Activated CD8-positive, alpha-beta memory T cell treated with anti-CD3 and anti-CD28 coated beads for 48 hours (primary cell): ENCODE measurements at regions not wholly inside any gene's neighbourhood (a gene's known extent, or its start where the extent isn't known, plus 50 kb on each side); places are given as distances from the start of the nearest gene placed in this dataset.

Experiments
- DNase-seq, 3 experiments: peaks; one replicate each; pipeline ENCODE4 v3.0.0-alpha.2; 2020; ENCODE audit warnings: low read depth in 2 of 3, low spot score in 2 of 3

DNA sequence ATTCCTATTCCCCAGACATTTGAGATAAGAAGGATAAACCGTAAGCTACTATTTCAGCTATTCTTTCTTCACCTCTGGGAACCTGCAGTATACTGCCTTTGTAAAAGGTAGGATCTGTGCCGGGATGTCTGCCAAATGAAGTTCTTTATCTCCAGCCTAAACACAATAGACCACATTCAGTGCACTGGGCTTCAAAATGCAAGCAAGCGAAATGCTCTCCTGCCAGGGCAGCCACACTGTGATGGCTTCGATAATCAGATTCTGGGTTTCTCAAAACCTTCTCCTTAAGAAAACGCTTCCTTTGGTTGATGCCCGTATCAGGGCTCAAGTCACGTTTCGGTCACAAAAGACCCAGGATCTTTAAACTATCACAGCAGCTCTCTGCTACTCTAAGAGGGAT is 299.5 kb upstream of the B3GAT1 start:
- no peak for DNase-seq

DNA sequence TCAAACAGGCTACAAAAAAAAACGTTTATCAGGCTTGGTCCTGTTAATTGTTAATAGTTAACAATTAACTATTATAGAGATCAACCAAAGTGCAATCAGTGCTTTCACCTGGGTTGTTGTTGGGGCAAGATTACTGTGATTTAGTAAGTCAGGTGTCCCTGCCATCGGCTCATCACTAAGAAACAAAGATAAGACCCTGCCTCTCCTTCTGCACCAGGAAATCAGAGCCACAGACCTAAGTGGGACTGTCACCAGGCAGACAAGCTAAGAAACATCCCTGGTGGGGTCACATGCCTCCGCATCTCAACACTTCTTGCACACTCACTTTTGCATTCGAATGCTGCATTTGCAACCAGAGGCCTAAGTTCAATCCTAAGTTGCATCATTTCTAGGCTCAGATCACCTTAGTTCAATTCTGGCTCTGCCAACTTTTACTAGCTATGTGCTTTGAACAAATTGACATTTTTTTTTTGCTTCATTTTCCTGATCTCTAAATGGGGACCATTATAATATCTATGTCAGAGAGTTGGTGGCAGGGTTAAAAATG is 298.9 kb upstream of the B3GAT1 start:
- no peak for DNase-seq

DNA sequence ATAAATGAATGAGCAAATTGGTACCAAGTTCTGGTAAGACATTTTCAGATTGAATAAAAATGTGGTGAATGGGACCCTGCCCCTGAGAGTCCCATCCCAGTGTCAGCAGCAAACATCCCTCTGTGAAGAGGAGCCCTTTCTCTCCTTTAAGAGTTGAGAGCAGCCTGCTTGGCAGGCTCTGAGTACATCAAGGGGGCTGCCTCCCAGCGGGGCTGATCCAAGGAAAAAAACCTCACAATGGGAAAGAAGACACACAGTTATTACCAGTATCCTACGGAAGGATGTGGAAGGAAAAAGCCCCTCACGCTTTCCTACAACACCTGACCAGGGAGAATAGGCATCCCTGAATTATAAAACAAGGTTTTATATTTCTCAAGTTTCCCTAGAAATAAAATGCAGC is 293.8 kb upstream of the B3GAT1 start:
- DNase-seq, result no peak

DNA sequence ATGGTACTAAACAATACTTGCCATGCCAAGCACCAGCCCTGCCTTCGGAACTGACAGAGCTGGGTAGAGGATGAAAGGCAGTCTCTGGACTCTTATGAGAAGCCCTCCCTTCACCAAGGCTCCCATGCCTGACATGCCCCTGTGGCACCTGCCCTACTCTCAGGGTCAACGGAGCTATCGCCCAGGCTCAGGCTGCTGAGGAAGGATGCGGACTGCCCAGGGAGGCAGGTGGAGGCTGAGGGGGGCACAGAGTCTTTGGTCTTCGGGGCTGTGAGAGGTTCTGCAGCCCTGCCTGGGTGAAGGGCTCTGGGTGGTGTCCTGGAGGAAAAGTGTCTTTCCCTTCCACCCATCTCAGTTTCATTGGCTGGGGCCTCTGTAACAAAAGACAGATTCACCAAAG is 290.8 kb upstream of the B3GAT1 start:
- no peak for DNase-seq

DNA sequence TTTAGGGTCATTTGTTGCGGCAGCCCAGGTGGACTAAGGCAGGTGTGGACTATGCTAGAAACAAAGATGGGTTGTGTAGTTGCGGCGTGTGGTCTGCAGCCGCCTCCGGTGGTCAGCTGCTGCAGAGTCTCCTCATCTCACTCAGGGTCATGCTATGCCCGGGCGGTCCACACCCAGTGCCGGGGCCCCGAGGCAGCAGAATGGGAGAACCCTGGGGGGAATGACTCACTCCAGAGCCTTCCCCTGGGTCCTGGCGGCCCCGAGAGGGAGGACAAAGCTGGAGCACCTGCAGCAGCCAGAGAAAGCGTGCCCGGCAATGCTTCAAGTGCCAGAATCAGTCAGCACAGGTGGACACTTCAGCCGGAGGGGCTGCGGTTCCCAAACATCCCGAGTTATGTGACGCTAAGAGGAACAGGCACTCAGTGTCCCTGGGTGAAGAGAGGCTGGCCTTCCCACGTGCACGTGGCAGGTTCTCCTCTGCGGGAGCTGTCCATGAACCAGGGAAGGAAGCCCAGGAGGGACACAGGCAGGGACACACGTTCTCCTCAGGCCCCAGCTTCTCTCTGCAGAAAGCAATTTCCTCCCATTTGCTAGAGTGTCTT is 289.6 kb upstream of the B3GAT1 start:
- no peak for DNase-seq

DNA sequence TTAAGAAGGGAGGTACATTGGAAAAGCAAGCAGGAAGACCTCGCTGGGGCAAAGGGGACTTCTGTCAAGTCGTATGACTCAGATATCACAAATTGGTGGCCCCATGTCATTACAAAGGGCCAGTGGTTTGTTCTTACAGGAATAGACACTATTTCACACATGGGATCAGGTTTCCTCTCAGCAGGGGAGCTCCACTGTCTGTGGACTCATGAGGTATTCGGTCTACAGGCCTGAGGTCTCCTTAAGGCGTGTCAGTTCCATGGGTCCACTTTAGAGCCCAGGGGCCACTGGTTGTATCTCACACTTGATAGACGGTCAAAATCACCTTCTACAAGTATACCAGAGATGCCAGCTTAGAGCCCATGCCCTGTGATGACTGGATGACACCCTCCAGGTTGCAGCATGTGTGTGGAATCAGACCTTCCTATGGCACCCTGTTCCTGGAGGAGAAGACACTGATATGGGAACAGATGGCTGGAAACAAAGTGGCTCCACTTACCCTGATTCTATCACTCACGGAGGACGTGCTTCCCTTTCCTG is 288.1 kb upstream of the B3GAT1 start:
- no peak for DNase-seq

DNA sequence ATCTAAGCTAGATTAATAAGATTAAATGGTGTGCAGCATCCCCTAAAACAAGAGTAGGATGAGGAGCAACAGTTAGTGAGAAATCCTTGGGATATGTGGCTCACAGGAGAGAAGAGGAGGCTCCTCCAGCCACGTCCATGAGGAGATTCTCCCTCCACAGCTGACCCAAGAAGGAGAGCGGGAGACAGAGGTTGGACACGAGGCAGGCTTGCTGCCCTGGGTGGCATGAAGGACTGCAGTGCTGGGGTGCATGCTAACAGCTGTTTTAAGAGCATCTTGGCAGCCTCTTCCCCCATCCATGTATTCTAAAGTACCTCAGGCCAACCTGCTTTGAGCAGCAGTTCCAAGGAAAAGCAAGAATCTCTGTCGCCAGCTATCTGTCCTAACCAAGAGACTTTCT is 284.4 kb upstream of the B3GAT1 start:
- DNase-seq, result no peak

DNA sequence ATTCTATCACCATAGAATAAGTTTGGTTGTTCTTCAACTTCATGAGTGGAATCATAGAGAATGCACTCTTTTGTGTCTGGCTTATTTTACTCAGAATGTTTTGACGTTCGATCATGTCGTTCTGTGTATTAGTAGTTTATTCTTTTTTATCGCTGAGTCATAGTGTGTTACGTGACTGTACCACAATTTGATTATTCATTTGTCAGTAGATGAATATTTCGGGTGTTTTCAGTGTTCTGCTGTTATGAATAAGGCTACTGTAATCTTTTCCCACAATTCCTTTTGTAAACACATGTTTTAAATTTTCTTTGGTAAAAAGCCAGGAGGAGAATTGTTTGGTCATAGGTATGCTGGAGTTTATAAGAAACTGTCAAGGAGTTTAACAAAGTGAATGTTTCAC is 279.9 kb upstream of the B3GAT1 start:
- no peak for DNase-seq

DNA sequence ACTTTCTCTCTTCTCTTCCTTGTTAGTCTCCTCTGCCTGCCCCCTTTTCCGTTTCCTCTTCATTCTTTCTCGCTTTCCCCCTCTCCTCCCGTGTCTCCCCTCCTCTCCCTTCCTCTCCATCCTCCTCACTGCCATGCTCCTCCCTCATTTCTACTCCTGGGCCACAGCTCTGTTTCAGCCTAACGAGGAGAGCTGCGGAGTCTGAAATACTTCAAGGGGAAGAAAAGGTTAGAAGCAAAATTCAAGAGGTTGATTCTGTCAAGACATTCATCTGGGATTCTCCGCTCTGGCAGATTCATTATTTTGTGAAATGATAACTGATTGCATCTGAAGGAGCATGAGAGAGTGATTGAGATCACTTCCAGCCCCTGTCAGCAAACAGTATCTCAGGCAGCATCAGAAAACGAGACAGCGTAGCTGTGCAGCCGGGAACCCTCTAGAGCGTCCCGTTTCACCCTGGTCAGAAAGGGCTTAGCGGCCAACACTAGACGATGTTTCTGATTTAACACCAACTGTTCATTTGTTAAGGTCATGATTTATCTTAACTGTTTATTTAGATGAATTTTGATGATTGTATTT is 279.3 kb upstream of the B3GAT1 start:
- DNase-seq, result no peak

DNA sequence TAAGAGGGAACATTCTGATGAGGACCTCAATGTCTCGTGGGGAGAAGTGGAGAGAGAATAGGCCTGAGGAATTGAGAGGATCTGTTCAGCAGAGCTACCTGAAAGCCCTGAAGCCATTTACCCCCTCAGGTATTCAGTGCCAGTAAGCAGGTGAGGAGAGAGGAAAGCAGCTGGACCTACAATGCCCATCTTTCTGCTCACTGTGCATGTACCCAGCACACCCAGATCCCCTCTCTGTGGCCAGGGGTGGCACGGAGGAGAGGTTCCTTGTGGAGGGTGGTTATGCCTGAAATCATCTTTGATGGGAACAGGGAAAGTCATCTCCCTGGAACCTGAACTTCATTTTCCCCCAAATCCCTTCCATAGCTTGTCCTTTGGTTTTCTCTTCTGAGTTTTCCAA is 277.8 kb upstream of the B3GAT1 start:
- DNase-seq, result no peak

DNA sequence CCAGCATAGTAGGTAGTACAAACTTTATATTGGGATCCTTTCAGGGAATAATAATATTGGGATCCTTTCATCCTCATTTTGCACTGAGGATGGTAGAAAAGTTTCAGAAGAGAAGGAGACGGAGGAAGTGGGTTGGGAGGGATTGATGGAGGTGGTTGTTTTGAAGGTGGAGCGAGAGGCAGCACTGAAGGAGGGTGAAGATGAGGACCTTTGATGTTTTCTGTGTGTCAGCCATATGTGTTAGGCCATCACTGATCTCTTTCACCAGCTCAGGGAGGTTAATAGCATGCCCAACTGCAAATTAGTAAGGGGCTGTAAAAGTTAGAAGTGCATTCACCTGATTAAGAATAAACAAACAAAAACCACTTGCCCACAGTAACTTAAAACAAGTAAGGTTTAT is 275.5 kb upstream of the B3GAT1 start:
- DNase-seq, result no peak

DNA sequence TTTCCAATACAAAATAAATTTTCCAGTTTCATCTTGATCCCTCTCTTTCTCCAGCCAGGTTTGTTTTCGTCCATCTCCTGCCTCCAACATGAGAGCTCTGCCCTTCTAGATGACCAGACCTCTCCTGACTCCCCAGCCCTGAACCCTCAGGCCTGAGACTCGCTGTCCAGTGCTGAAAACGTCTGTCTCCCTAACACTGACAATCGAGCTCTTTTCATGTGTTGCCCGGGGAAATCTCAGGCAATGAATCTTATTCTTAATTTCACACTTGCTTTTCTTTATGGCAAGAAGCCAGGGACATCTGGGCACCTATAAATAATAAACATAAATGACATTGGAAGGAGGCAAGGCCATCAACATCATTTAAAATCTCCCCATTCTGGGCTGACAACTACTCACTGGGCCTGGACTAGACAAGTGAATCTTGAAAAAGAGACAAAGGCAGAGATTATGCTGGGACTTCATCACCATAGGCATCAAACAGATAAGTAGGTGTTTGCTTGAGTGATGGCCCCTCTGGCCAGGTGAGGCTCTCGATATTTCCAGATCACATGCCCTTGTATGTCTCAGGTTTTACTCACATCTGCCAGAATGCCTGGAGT is 274.5 kb upstream of the B3GAT1 start:
- no peak for DNase-seq

DNA sequence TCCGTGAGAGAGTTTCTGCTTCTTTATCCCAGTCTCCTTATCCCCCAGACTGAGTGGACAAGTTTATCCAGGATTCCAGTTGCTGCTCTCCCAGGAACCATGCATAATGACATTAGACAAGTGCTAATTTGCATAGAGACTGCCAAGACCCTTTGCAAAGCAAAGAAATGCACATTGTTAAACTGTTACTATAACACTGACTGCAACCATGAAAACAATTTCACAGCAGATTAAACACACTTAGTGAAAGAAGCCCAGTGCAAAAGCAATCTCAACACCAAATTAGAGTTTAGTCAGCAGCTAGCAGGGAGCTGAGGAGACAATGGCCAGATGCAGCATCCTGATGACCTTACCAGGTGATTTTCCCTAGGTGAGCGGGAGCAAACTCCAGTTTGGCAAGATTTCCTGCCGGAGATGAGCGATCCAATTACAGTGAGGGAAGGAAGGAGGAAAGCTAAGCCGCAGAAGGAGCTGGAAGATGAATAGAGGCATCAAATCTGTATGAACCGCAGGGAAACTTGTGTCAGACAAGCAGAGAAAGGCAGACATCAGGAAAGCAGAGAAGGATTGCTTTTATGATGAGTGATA is 273.8 kb upstream of the B3GAT1 start:
- DNase-seq, result no peak

DNA sequence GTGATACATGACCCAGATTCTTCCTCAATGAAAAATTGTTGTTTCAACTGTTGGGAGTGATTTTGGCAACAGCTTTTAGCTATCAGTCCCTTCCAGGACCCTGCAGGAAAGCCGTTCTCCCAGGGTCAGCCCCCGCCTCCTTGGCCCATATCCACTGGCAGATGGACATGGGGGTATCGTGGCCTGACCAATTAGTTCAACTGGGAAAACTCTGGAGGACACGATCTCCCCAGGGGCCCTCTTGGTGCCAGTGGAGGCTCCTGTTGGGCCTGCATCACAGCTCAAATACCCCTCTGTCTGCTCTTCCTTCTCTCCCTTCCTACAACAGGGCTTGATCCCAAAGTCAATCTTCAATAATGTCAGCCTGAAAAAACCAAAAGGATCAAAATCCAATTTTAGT is 272.5 kb upstream of the B3GAT1 start:
- DNase-seq, result no peak

DNA sequence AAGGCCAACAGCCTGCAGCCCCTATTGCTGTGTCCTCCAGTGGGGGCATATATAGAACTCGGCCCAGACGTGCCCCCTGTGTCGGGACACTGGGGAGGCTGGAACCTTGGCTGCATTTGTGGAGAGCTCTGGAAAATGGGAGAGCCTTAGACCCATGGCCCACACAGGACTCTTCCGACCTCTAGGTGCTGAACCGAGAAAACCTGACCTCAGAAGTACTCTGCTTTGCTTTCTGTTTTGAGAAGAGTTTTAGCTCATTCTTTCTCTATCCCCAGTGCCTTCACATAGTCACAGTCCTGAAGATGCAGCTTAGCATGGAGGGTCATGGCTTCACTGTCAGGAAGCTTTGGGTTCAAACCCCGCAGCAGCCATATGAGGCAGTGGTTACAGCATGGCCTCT is 271.8 kb upstream of the B3GAT1 start:
- no peak for DNase-seq

DNA sequence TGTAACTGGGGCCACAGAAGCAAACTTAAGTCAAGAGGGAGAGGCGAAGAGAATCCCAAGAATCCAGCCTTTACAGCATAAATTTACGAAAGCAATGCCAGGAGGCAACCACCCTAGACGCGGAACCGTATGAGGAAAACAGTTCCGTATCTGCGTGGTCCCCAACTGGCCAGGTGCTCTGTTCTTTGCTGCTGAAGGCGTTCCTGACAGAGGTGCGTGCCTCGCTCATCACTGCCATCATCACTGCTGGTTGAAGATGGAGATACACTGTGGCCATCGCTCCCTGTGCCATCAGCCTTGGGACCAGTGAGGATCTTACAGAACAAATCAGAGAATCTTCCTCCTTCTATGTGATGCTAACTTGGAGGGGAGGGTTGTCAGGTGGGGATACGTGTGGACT is 270.5 kb upstream of the B3GAT1 start:
- no peak for DNase-seq

DNA sequence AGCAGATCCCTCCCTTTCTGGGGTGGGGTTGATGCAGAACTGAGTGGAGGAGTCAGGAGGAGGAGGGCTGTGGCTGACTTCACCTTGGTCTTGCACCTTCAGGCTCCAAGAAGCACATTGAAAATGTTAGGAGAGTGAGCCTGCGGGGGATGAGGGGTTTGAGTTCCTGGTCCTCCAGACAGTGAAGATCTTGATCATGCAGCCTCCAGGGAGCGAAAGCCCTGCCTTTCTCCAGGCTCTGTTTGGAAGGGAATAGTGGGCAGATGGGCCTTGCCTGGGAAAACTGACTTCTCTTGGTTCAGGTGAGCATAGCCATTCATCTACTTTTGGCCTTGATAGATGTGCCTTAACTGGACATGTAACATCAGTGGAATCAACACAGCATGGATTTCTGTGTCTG is 267.6 kb upstream of the B3GAT1 start:
- DNase-seq, result no peak

DNA sequence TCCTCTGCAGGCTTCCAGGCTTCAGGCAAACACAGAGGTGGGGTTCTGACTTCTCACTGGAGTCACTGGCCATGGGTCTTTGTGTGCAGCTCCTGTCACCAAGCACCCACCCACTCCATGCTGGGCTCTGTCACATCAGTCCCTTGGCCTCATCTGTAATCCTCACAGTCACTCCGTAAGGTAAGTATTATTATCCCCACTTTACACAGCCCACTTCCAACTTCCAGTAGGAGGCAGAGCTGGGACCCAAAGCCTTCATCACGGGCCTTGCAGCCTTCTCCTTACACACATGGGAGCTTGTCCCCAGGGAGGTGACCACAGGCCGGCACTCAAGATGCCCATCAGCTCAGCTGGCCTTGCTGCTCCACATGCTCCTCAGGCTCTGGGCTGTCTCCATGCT is 266.7 kb upstream of the B3GAT1 start:
- no peak for DNase-seq

DNA sequence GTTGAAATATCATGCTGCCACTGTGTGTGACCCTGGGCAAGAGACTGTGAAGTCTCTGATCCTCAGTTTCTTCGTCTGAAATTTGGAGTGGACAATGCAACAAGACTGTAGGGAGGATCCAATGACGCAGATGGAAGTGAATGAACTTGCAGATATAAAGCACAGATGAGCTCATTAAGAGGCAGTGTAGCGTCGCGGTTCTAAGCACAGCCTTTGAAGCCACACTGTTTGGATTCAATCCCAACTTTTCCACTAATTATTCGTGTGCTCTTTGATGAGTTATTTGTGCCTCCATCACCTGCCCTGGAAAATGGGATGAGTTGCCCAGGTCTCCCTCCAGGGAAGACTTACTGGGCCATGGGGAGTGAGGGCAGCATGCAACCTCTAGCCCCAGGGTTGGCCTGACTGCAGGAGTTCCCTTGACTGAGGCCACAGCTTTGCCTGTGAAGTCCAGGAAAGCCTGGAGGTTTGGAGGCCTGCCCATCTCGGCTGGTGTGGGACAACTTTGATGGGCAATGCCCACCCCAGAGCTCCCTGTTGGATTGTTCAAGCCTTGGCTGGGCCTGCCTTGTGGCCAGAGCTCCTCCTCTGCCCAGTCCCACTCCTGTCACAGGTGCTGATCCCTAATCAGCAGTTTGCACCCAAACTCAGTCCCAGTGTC is 266.0 kb upstream of the B3GAT1 start:
- DNase-seq, result no peak

DNA sequence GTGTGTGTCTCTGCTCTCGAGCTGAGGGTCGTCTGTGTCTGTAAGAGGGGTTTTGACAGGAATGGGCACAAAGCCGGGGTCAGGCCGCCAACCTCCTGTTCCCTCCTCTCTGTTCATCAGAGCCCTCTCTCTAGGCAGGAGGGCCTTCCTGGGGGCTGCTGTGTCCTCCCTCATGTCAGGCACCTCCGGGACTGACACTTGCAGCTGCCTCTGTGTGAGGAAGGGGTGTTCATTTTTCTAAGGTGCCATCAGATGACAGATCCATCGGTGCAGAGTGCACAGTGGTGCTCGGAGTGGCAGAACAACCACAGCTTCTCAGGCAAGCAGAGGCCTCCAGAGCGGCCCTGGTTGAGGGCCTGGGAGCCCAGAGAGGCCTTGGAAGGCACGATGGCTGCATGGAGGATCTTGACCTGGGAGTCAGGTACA is 265.4 kb upstream of the B3GAT1 start:
- DNase-seq, result no peak

DNA sequence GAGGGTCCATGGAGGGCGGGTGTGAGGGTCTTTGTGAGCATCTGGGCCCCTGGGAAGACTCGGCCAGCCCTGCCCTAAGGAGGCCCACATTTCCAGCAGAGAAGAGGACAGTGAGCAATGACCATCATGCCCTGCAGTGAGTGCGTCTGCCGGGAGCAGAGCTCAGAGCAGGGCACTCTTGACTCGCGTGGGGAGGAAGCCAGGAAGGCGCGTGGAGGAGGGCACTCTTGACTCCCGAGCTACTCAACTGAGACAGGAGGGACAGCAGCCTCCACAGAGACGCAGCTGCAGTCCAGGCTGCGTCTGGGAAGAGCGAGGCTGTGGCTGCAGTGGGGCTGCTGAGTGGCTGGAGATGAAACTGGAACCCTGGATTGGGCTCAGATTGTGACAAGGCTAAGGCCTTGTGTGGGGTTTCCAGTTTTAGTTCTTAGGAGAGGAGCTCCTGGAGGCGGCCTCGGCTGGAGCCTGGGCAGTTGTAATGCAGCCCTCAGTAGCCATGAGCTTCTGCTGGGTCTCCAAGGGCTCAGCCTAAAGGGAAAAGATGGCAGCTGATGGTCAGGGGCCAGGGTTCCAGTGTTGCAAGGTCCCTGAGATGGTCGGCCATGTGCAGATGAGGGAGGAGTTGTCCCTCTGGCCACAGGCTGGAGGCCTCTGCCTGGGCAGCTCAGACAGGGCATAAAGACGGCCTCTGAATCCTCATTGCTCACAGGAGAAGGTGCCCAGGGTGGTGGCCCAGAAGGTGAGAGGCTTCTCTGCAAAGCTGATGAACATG is 264.7 kb upstream of the B3GAT1 start:
- DNase-seq, result no peak
